OCI-LY7 (cell line): ENCODE measurements at regions not wholly inside any gene's neighbourhood (a gene's known extent, or its start where the extent isn't known, plus 50 kb on each side); places are given as distances from the start of the nearest gene placed in this dataset.

Source experiments
- BruUV-seq: library from RNA; stranded (reverse); fragments of 400-500 nt; replicated peaks from 2 replicates; lab custom pipeline; 2021; lab: Mats Ljungman, UMichigan
- CTCF ChIA-PET: fragments of 300-600 bp; sonication (Branson Sonifier 250); formaldehyde crosslinking; loops from one replicate; lab custom pipeline; 2022; ENCODE audit warnings: antibody characterized with exemption; ENCODE audit not compliant: unreplicated experiment; lab: Charles Lee
- POLR2A ChIA-PET: fragments of 300-600 bp; sonication (Branson Sonifier 250); formaldehyde crosslinking; loops from one replicate; lab custom pipeline; 2022; ENCODE audit warnings: antibody characterized with exemption; lab: Charles Lee
- DNase-seq: peaks from one replicate; pipeline ENCODE4 v3.0.0-alpha.2; 2015; ENCODE audit warnings: low spot score
- H2AFZ ChIP-seq: fragments of 200-600 bp; sonication (generic), shearing (Covaris generic); 2 replicates; pipeline ENCODE4 v1.6.1; 2014; ENCODE audit warnings: mild to moderate bottlenecking, antibody characterized with exemption, low read length, moderate library complexity
- H3K27ac ChIP-seq: fragments of 200-600 bp; sonication (generic); 2 replicates; pipeline ENCODE4 v1.5.1; 2014; ENCODE audit warnings: mixed run types, low read depth, mild to moderate bottlenecking, moderate library complexity, low read length, inconsistent platforms; ENCODE audit not compliant: poor library complexity, severe bottlenecking
- H3K36me3 ChIP-seq: fragments of 200-600 bp; sonication (generic); 2 replicates; pipeline ENCODE4 v1.6.1; 2014; ENCODE audit warnings: mild to moderate bottlenecking, antibody characterized with exemption, low read length, moderate library complexity, mixed read lengths; ENCODE audit not compliant: insufficient read depth
- H3K4me1 ChIP-seq: fragments of 200-600 bp; sonication (generic); 2 replicates; pipeline ENCODE4 v1.5.1; 2014; ENCODE audit warnings: mild to moderate bottlenecking, low read length; ENCODE audit not compliant: insufficient read depth, poor library complexity, severe bottlenecking
- H3K4me2 ChIP-seq: fragments of 200-600 bp; sonication (generic); 2 replicates; pipeline ENCODE4 v1.6.1; 2014; ENCODE audit warnings: mild to moderate bottlenecking, low read length
- H3K4me3 ChIP-seq: fragments of 200-600 bp; sonication (generic); 2 replicates; pipeline ENCODE4 v1.5.1; 2014; ENCODE audit warnings: mild to moderate bottlenecking, low read depth, low read length; ENCODE audit not compliant: poor library complexity, severe bottlenecking
- H3K79me2 ChIP-seq: fragments of 200-600 bp; sonication (generic); 2 replicates; pipeline ENCODE4 v1.6.1; 2016; ENCODE audit warnings: low read depth, mild to moderate bottlenecking, low read length, moderate library complexity, mixed read lengths; ENCODE audit not compliant: insufficient read depth
- H3K9me2 ChIP-seq: fragments of 200-600 bp; sonication (generic); 2 replicates; pipeline ENCODE4 v1.6.1; 2016; ENCODE audit warnings: mild to moderate bottlenecking, low read length, mixed read lengths; ENCODE audit not compliant: insufficient read depth
- H3K9me3 ChIP-seq: fragments of 200-600 bp; sonication (generic); 2 replicates; pipeline ENCODE4 v1.6.1; 2014; ENCODE audit warnings: mild to moderate bottlenecking, mixed run types, low read length, mixed read lengths
- H4K20me1 ChIP-seq: fragments of 200-600 bp; sonication (generic); 2 replicates; pipeline ENCODE4 v1.6.1; 2014; ENCODE audit warnings: mild to moderate bottlenecking, antibody characterized with exemption, low read length, moderate library complexity, mixed read lengths; ENCODE audit not compliant: insufficient read depth
- CTCF ChIP-seq: fragments of 200-600 bp; sonication (generic); conservative IDR thresholded peaks from 2 replicates; pipeline ENCODE4 v1.5.1; 2014; ENCODE audit warnings: mild to moderate bottlenecking, antibody characterized with exemption, low read length, moderate library complexity, mixed read lengths
- EZH2phosphoT487 ChIP-seq: fragments of 200-600 bp; sonication (generic); IDR thresholded peaks from 2 replicates; pipeline ENCODE4 v1.6.1; 2018; ENCODE audit warnings: low read depth, borderline replicate concordance, mild to moderate bottlenecking, mixed run types, antibody characterized with exemption, low read length, moderate library complexity, mixed read lengths
- intact Hi-C: fragments of 100-400 bp; cut with micrococcal nuclease; formaldehyde crosslinking; loops from one replicate; pipeline ENCODE4 v1.10.0; 2022; ENCODE audit not compliant: unreplicated experiment

- H3K9me3 ChIP-seq, result no peaks in the 10 kb centered on the region
- no peaks in the 10 kb centered on the region for H4K20me1 ChIP-seq
- TF ChIP-seq CTCF, result no peak
- no peak for TF ChIP-seq EZH2phosphoT487
- H3K4me3 ChIP-seq, result no peak overlapping the region
- H3K9me2 ChIP-seq, result no peaks in the 10 kb centered on the region
- H2AFZ ChIP-seq, result no peak overlapping the region
- H3K4me2 ChIP-seq, result no peak overlapping the region
- no peaks in the 10 kb centered on the region for H3K36me3 ChIP-seq
- DNase-seq, result no peak
- no peaks in the 10 kb centered on the region for H3K79me2 ChIP-seq
- ChIA-PET POLR2A (interaction anchor here (0.6 to 0.7 kb wide), 3 partner anchors 175 to 440 kb away, joined by 3 read pairs; no protein-coding TSS in a partner anchor), CTCF (no interaction called here)
- no peaks in the 10 kb centered on the region for H3K4me1 ChIP-seq
- no peak overlapping the region for H3K27ac ChIP-seq
- BruUV-seq, result no TSS peak
- intact Hi-C loops, result no loop called here
These were observed 399.8 kb downstream of the KCNJ2 start for GRCh38 chr17:70569128-70569527.

DNA sequence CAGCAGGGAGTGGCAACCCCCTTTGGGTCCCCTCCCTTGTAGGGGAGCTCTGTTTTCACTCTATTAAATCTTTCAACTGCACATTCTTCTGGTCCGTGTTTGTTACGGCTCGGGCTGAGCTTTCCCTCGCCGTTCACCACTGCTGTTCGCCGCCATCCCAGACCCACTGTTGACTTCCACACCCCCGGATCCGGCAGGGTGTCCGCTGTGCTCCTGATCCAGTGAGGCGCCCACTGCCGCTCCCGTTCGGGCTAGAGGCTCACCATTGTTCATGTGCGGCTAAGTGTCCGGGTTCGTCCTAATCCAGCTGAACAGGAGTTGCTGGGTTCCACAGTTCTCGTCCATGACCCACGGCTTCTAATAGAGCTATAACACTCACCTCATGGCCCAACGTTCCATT lies 408.1 kb downstream of the KCNJ2 start:
- H3K79me2 ChIP-seq, result no peaks in the 10 kb centered on the region
- DNase-seq, result no peak
- no peak overlapping the region for H3K27ac ChIP-seq
- intact Hi-C loops, result no loop called here
- no TSS peak for BruUV-seq
- no peak overlapping the region for H3K4me3 ChIP-seq
- H3K9me2 ChIP-seq, result no peaks in the 10 kb centered on the region
- H3K4me2 ChIP-seq, result no peak overlapping the region
- H2AFZ ChIP-seq, result no peak overlapping the region
- H3K9me3 ChIP-seq, result no peaks in the 10 kb centered on the region
- POLR2A ChIA-PET, result no interaction called here
- H3K4me1 ChIP-seq, result no peaks in the 10 kb centered on the region
- no peaks in the 10 kb centered on the region for H3K36me3 ChIP-seq
- no peak for TF ChIP-seq EZH2phosphoT487
- no peak for TF ChIP-seq CTCF
- H4K20me1 ChIP-seq, result no peaks in the 10 kb centered on the region
- CTCF ChIA-PET, result no interaction called here

- intact Hi-C loops, result no loop called here
- TF ChIP-seq EZH2phosphoT487, result no peak
- CTCF ChIA-PET, result no interaction called here
- no peak overlapping the region for H3K27ac ChIP-seq
- BruUV-seq, result no TSS peak
- H3K9me2 ChIP-seq, result no peaks in the 10 kb centered on the region
- POLR2A ChIA-PET, result no interaction called here
- H3K36me3 ChIP-seq, result no peaks in the 10 kb centered on the region
- no peaks in the 10 kb centered on the region for H3K4me1 ChIP-seq
- H3K4me2 ChIP-seq, result no peak overlapping the region
- no peaks in the 10 kb centered on the region for H3K9me3 ChIP-seq
- no peak for DNase-seq
- no peaks in the 10 kb centered on the region for H3K79me2 ChIP-seq
- H4K20me1 ChIP-seq, result no peaks in the 10 kb centered on the region
- H2AFZ ChIP-seq, result no peak overlapping the region
- H3K4me3 ChIP-seq, result no peak overlapping the region
These were observed 412.1 kb downstream of the KCNJ2 start for GRCh38 chr17:70581459-70581858.
